ENCODE measurements at regions not wholly inside any gene's neighbourhood (a gene's known extent, or its start where the extent isn't known, plus 50 kb on each side); places are given as distances from the start of the nearest gene placed in this dataset.
"Not testable (repeated sequence)": the region's sequence is repeated elsewhere in the genome, so short reads cannot be mapped to it uniquely, and the experiment has no call there.

DNA sequence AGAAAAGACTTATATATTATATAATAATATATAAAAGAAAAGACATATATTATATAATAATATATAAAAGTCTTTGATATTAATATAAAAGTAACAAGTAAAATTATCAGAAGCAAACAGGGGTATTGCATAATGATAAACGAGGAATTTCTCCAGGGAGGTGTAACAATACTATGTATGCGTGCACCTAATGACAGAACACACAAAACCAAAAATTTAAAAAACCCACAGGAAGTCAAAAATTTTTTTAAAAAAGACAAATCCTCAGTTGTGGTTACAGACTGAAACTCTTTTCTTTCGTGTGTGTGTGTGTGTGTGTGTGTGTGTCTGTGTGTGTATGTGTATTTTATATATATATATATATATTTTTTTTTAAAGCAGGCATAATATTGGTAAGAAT lies 279.2 kb upstream of the DPP6 start:
- TF ChIP-seq, protein P1, sequence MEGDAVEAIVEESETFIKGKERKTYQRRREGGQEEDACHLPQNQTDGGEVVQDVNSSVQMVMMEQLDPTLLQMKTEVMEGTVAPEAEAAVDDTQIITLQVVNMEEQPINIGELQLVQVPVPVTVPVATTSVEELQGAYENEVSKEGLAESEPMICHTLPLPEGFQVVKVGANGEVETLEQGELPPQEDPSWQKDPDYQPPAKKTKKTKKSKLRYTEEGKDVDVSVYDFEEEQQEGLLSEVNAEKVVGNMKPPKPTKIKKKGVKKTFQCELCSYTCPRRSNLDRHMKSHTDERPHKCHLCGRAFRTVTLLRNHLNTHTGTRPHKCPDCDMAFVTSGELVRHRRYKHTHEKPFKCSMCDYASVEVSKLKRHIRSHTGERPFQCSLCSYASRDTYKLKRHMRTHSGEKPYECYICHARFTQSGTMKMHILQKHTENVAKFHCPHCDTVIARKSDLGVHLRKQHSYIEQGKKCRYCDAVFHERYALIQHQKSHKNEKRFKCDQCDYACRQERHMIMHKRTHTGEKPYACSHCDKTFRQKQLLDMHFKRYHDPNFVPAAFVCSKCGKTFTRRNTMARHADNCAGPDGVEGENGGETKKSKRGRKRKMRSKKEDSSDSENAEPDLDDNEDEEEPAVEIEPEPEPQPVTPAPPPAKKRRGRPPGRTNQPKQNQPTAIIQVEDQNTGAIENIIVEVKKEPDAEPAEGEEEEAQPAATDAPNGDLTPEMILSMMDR (IDR thresholded peaks at IDR 0.05; ENCODE audit: insufficient read depth, low read depth, low read length): no peak
- CTCF ChIA-PET: no interaction called here
- Histone ChIP-seq H3K36me3 (ENCODE audit: control insufficient read depth, insufficient read depth, low read length) (no peaks in the 10 kb centered on the region), H3K27me3 (ENCODE audit: control insufficient read depth, insufficient read depth, low read length) (no peaks in the 10 kb centered on the region), H3K4me3 (ENCODE audit: low read depth, low read length) (no peak overlapping the region)
- no peak for DNase-seq (ENCODE audit: low read depth)
- POLR2A ChIA-PET: no interaction called here

DNA sequence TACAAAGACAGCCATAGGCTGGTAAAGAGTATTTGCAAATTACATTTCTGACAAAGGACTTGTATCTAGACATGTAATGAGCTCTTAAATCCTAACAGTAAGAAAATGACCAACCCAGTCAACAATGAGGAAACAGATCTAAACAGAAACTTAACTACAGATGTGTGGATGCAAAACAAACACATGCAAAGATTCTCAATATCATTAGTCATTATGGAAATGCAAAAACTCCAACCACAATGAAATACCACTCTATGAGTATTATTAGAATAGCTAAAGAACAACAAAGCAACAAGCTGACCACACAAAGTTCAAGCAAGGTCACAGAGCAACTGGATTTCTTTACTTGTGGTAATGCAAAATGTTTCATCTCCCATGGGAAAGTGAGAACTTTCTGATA lies 275.3 kb upstream of the DPP6 start:
- H3K4me3 ChIP-seq (ENCODE audit: low read depth, low read length); H3K27me3 ChIP-seq (ENCODE audit: control insufficient read depth, insufficient read depth, low read length); DNase-seq (ENCODE audit: low read depth); H3K36me3 ChIP-seq (ENCODE audit: control insufficient read depth, insufficient read depth, low read length); POLR2A ChIA-PET; CTCF ChIA-PET: not testable (repeated sequence)

DNA sequence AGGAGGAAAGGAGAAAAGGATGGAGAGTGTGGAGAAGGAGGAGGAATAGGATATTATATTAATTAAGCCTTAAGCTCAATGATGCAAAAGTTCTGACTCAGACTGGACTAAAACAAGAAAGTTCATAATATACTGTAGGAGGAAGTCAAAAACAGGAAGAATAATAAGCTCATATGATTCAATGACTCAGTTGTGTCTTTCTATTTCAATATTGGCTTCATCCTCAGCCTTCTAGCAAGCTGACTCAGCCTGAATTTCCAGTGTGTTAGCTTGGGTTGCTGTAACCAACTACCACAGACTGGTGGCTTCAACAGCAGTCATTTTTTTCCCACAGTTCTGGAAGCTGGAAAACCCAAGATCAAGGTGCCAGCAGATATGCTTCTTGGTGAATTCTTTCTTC lies 254.8 kb upstream of the DPP6 start:
- H3K36me3 ChIP-seq (ENCODE audit: control insufficient read depth, insufficient read depth, low read length); POLR2A ChIA-PET; DNase-seq (ENCODE audit: low read depth); H3K27me3 ChIP-seq (ENCODE audit: control insufficient read depth, insufficient read depth, low read length); CTCF ChIA-PET; H3K4me3 ChIP-seq (ENCODE audit: low read depth, low read length): not testable (repeated sequence)

DNA sequence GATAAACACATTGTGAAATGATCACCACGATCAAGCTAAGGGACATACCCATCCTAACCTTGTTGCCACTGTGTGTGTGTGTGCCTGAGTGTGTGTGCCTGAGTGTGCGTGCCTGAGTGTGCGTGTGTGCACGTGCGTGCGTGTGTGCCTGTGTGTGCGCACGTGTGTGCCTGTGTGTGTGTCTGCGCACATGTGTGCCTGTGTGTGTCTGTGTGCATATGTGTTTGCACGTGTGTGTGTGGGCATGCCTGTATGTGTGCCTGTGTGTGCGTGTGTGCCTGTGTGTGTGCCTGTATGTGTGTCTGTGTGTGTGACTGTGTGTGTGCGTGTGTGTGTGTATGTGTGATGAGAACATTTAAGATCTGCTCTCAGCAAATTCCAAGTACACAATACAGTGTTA lies 244.1 kb upstream of the DPP6 start:
- ChIA-PET CTCF (no interaction called here), POLR2A (no interaction called here)
- TF ChIP-seq, protein P1 (IDR thresholded peaks at IDR 0.05; ENCODE audit: insufficient read depth, low read depth, low read length): no peak
- no peak overlapping the region for H3K4me3 ChIP-seq (ENCODE audit: low read depth, low read length)
- DNase-seq (ENCODE audit: low read depth): no peak
- no peaks in the 10 kb centered on the region for H3K36me3 ChIP-seq (ENCODE audit: control insufficient read depth, insufficient read depth, low read length)
- no peaks in the 10 kb centered on the region for H3K27me3 ChIP-seq (ENCODE audit: control insufficient read depth, insufficient read depth, low read length)

DNA sequence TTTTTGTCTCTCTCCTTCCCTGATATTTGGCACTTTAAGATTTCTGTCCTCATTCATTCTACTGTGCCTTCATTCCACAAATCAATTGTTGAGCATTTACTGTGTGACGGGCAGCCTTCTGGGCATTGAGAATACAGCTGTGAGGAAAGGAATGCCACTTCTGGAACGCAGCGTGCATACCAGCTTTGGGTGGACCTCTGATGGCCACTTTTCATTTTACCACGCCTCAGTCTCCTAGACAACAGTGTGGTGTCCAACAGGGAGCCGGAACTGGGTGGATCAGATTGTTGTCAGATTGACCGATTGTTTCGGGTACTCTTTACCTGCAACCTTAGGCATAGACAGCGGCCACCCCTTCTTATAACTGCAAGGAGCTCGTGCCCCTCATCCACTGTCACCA lies 222.7 kb upstream of the DPP6 start:
- no peak for DNase-seq (ENCODE audit: low read depth)
- no peaks in the 10 kb centered on the region for H3K36me3 ChIP-seq (ENCODE audit: control insufficient read depth, insufficient read depth, low read length)
- CTCF ChIA-PET: no interaction called here

DNA sequence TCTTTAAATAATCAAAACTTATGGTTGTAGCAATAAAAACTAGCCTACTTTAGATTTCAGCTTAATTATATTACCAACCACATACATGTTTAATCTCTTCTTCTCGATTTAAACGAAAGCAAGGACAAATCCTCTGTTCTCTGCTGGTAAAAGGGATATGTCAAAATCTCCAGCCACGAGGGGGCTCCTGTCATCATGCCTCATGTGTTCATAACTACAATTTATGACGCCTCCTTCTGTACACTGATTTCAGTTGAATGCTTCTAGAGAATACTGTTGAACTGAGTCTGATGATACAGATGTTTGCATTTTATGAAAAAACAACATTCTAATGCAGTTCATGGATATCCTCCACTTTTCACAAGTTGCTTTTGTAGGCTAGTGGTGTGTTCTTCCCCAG lies 220.0 kb upstream of the DPP6 start:
- TF ChIP-seq, protein P1 (IDR thresholded peaks at IDR 0.05; ENCODE audit: insufficient read depth, low read depth, low read length): no peak
- Histone ChIP-seq H3K4me3 (ENCODE audit: low read depth, low read length) (no peak overlapping the region), H3K27me3 (ENCODE audit: control insufficient read depth, insufficient read depth, low read length) (no peaks in the 10 kb centered on the region), H3K36me3 (ENCODE audit: control insufficient read depth, insufficient read depth, low read length) (no peaks in the 10 kb centered on the region)
- ChIA-PET CTCF (no interaction called here), POLR2A (no interaction called here)
- no peak for DNase-seq (ENCODE audit: low read depth)

More for the DNA sequence above, 222.7 kb upstream of the DPP6 start:
- TF ChIP-seq, protein P1 (IDR thresholded peaks at IDR 0.05; ENCODE audit: insufficient read depth, low read depth, low read length): no peak
- H3K4me3 ChIP-seq (ENCODE audit: low read depth, low read length): no peak overlapping the region
- POLR2A ChIA-PET: no interaction called here
- H3K27me3 ChIP-seq (ENCODE audit: control insufficient read depth, insufficient read depth, low read length): no peaks in the 10 kb centered on the region

Measured in BJ (cell line).